Right lobe of liver (tissue), 4 donors: ENCODE measurements at regions not wholly inside any gene's neighbourhood (a gene's known extent, or its start where the extent isn't known, plus 50 kb on each side); places are given as distances from the start of the nearest gene placed in this dataset.

Source experiments
- POLR2A ChIP-seq: fragments of 450-650 bp; IDR thresholded peaks from one replicate; pipeline ENCODE4 v1.6.1; 2017; ENCODE audit warnings: antibody characterized with exemption, mild to moderate bottlenecking
- TF ChIP-seq, protein P1 (sequence below), 4 donors: fragments of 200-600 bp in 3 of 4; fragments of 450-650 bp in 1 of 4; IDR thresholded peaks; one replicate each; pipeline versions ENCODE4 v1.5.1 to v1.8.0; 2016 to 2022; ENCODE audit warnings: antibody characterized with exemption in 4 of 4, mild to moderate bottlenecking in 2 of 4
- donor health status: DM: no; HTN: no; CAD: no.
- donor health status: DM: no; HTN: no; CAD: no.
- donor health status: DM: no; HTN: yes; CAD: no.

DNA sequence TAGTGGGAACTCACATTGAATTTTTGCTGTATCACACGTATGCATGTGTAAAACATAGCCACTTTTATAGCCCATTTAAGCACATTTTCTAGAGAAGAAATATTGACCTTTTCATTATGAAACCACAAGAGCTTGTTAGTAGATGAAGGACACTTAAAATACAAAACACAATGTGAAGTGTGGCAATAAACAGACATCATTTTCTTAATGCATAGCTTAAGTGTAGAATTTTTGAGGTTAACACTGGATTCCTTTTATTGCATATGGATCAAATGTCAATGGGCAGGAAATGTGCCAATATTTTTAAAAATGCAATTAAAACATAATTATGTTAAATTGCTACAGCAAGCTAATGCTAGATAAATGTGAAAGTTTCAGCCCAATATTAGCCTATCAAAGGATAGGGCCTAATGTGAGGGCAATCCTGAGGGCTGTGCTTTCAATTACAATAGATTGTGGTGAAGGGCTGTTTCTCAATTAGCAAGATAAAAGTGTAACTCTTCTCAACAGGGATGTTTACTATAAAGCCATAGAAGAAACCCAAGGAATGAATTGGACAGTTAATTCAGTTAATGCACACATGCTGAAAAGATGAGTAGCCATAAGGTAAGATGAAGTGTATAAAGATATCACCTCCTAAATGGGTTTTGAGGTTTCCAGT, 489.0 kb upstream of the CDIN1 start:
- TF ChIP-seq, protein P1, sequence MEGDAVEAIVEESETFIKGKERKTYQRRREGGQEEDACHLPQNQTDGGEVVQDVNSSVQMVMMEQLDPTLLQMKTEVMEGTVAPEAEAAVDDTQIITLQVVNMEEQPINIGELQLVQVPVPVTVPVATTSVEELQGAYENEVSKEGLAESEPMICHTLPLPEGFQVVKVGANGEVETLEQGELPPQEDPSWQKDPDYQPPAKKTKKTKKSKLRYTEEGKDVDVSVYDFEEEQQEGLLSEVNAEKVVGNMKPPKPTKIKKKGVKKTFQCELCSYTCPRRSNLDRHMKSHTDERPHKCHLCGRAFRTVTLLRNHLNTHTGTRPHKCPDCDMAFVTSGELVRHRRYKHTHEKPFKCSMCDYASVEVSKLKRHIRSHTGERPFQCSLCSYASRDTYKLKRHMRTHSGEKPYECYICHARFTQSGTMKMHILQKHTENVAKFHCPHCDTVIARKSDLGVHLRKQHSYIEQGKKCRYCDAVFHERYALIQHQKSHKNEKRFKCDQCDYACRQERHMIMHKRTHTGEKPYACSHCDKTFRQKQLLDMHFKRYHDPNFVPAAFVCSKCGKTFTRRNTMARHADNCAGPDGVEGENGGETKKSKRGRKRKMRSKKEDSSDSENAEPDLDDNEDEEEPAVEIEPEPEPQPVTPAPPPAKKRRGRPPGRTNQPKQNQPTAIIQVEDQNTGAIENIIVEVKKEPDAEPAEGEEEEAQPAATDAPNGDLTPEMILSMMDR (IDR thresholded peaks at IDR 0.05), result no peak
- no peak for TF ChIP-seq POLR2A
